ENCODE measurements at regions not wholly inside any gene's neighbourhood (a gene's known extent, or its start where the extent isn't known, plus 50 kb on each side); places are given as distances from the start of the nearest gene placed in this dataset.
"Not testable (repeated sequence)": the region's sequence is repeated elsewhere in the genome, so short reads cannot be mapped to it uniquely, and the experiment has no call there.

GRCh38 chr2:111417026-111417425, 296.3 kb downstream of the BCL2L11 start:
- H3K4me1 Mint-ChIP-seq (ENCODE audit: low read depth): peaks cover 31% of the 10 kb centered on the region
- H3K27ac Mint-ChIP-seq; H3K4me3 Mint-ChIP-seq; intact Hi-C loops (cut with micrococcal nuclease); H3K27me3 Mint-ChIP-seq (ENCODE audit: insufficient read depth); H3K36me3 Mint-ChIP-seq (ENCODE audit: low read depth); DNase-seq (ENCODE audit: low spot score); H3K9me3 Mint-ChIP-seq: not testable (repeated sequence)

GRCh38 chr2:111418091-111418875, 297.6 kb downstream of the BCL2L11 start:
- Mint-ChIP-seq H3K27ac (peak overlapping the region; percentile 3), H3K4me1 (ENCODE audit: low read depth) (peaks cover 32% of the 10 kb centered on the region), H3K36me3 (ENCODE audit: low read depth) (peaks cover 10% of the 10 kb centered on the region)
- DNase-seq (ENCODE audit: low spot score); H3K27me3 Mint-ChIP-seq (ENCODE audit: insufficient read depth); H3K9me3 Mint-ChIP-seq; H3K4me3 Mint-ChIP-seq; intact Hi-C loops (cut with micrococcal nuclease): not testable (repeated sequence)

- H3K9me3 Mint-ChIP-seq; H3K27me3 Mint-ChIP-seq (ENCODE audit: insufficient read depth); intact Hi-C loops (cut with micrococcal nuclease); DNase-seq (ENCODE audit: low spot score); H3K4me3 Mint-ChIP-seq: not testable (repeated sequence)
- Mint-ChIP-seq H3K4me1 (ENCODE audit: low read depth) (peaks cover 25% of the 10 kb centered on the region), H3K36me3 (ENCODE audit: low read depth) (peaks cover 10% of the 10 kb centered on the region), H3K27ac (peak overlapping the region; percentile 61)
Measured at GRCh38 chr2:111420074-111420473, 299.4 kb downstream of the BCL2L11 start.

GRCh38 chr2:111420835-111421234, 300.1 kb downstream of the BCL2L11 start:
- H3K4me3 Mint-ChIP-seq; intact Hi-C loops (cut with micrococcal nuclease); DNase-seq (ENCODE audit: low spot score); H3K27me3 Mint-ChIP-seq (ENCODE audit: insufficient read depth); H3K9me3 Mint-ChIP-seq; H3K27ac Mint-ChIP-seq: not testable (repeated sequence)
- Mint-ChIP-seq H3K4me1 (ENCODE audit: low read depth) (peaks cover 26% of the 10 kb centered on the region), H3K36me3 (ENCODE audit: low read depth) (peaks cover 10% of the 10 kb centered on the region)

- peaks cover 11% of the 10 kb centered on the region for H3K36me3 Mint-ChIP-seq (ENCODE audit: low read depth)
- peaks cover 25% of the 10 kb centered on the region for H3K4me1 Mint-ChIP-seq (ENCODE audit: low read depth)
- H3K9me3 Mint-ChIP-seq; intact Hi-C loops (cut with micrococcal nuclease); H3K4me3 Mint-ChIP-seq; DNase-seq (ENCODE audit: low spot score); H3K27me3 Mint-ChIP-seq (ENCODE audit: insufficient read depth): not testable (repeated sequence)
- H3K27ac Mint-ChIP-seq: peak overlapping the region; percentile 10
Measured at GRCh38 chr2:111421949-111422348, 301.2 kb downstream of the BCL2L11 start.

GRCh38 chr2:111422562-111422961, 301.8 kb downstream of the BCL2L11 start:
- Mint-ChIP-seq H3K4me1 (ENCODE audit: low read depth) (peaks cover 26% of the 10 kb centered on the region), H3K36me3 (ENCODE audit: low read depth) (peaks cover 16% of the 10 kb centered on the region), H3K27ac (peak overlapping the region; percentile 10)
- H3K27me3 Mint-ChIP-seq (ENCODE audit: insufficient read depth); intact Hi-C loops (cut with micrococcal nuclease); H3K4me3 Mint-ChIP-seq; H3K9me3 Mint-ChIP-seq; DNase-seq (ENCODE audit: low spot score): not testable (repeated sequence)

GRCh38 chr2:111423184-111423583, 302.5 kb downstream of the BCL2L11 start:
- peaks cover 29% of the 10 kb centered on the region for H3K4me1 Mint-ChIP-seq (ENCODE audit: low read depth)
- H3K9me3 Mint-ChIP-seq; DNase-seq (ENCODE audit: low spot score); H3K27me3 Mint-ChIP-seq (ENCODE audit: insufficient read depth); intact Hi-C loops (cut with micrococcal nuclease); H3K4me3 Mint-ChIP-seq; H3K27ac Mint-ChIP-seq: not testable (repeated sequence)
- H3K36me3 Mint-ChIP-seq (ENCODE audit: low read depth): peaks cover 17% of the 10 kb centered on the region

- intact Hi-C loops (cut with micrococcal nuclease); H3K27ac Mint-ChIP-seq; H3K9me3 Mint-ChIP-seq; DNase-seq (ENCODE audit: low spot score); H3K4me3 Mint-ChIP-seq; H3K27me3 Mint-ChIP-seq (ENCODE audit: insufficient read depth): not testable (repeated sequence)
- Mint-ChIP-seq H3K4me1 (ENCODE audit: low read depth) (peaks cover 39% of the 10 kb centered on the region), H3K36me3 (ENCODE audit: low read depth) (peaks cover 24% of the 10 kb centered on the region)
Measured at GRCh38 chr2:111424176-111424575, 303.5 kb downstream of the BCL2L11 start.

- intact Hi-C loops (cut with micrococcal nuclease); H3K9me3 Mint-ChIP-seq; H3K27me3 Mint-ChIP-seq (ENCODE audit: insufficient read depth); H3K4me3 Mint-ChIP-seq: not testable (repeated sequence)
- Mint-ChIP-seq H3K36me3 (ENCODE audit: low read depth) (peaks cover 24% of the 10 kb centered on the region), H3K4me1 (ENCODE audit: low read depth) (peaks cover 42% of the 10 kb centered on the region), H3K27ac (peak overlapping the region; percentile 78)
- peak; percentile 54 for DNase-seq (ENCODE audit: low spot score)
Measured at GRCh38 chr2:111424851-111425309, 304.2 kb downstream of the BCL2L11 start.

GRCh38 chr2:111425789-111426201, 305.1 kb downstream of the BCL2L11 start:
- H3K27me3 Mint-ChIP-seq (ENCODE audit: insufficient read depth); DNase-seq (ENCODE audit: low spot score); intact Hi-C loops (cut with micrococcal nuclease); H3K4me3 Mint-ChIP-seq; H3K9me3 Mint-ChIP-seq: not testable (repeated sequence)
- peak overlapping the region; percentile 61 for H3K27ac Mint-ChIP-seq
- peaks cover 38% of the 10 kb centered on the region for H3K4me1 Mint-ChIP-seq (ENCODE audit: low read depth)
- H3K36me3 Mint-ChIP-seq (ENCODE audit: low read depth): peaks cover 21% of the 10 kb centered on the region

GRCh38 chr2:111427346-111427745, 306.6 kb downstream of the BCL2L11 start:
- H3K27ac Mint-ChIP-seq; intact Hi-C loops (cut with micrococcal nuclease); H3K27me3 Mint-ChIP-seq (ENCODE audit: insufficient read depth): not testable (repeated sequence)

GRCh38 chr2:111428915-111429314, 308.2 kb downstream of the BCL2L11 start:
- intact Hi-C loops (cut with micrococcal nuclease); H3K9me3 Mint-ChIP-seq; H3K27me3 Mint-ChIP-seq (ENCODE audit: insufficient read depth); DNase-seq (ENCODE audit: low spot score): not testable (repeated sequence)
- H3K4me3 Mint-ChIP-seq: peak overlapping the region; percentile 32
- peak overlapping the region; percentile 73 for H3K27ac Mint-ChIP-seq
- H3K36me3 Mint-ChIP-seq (ENCODE audit: low read depth): peaks cover 25% of the 10 kb centered on the region
- H3K4me1 Mint-ChIP-seq (ENCODE audit: low read depth): peaks cover 37% of the 10 kb centered on the region

More at GRCh38 chr2:111427346-111427745, 306.6 kb downstream of the BCL2L11 start:
- Mint-ChIP-seq H3K36me3 (ENCODE audit: low read depth) (peaks cover 25% of the 10 kb centered on the region), H3K4me1 (ENCODE audit: low read depth) (peaks cover 37% of the 10 kb centered on the region)
- DNase-seq (ENCODE audit: low spot score); H3K4me3 Mint-ChIP-seq; H3K9me3 Mint-ChIP-seq: not testable (repeated sequence)

- DNase-seq (ENCODE audit: low spot score); H3K27me3 Mint-ChIP-seq (ENCODE audit: insufficient read depth); intact Hi-C loops (cut with micrococcal nuclease); H3K9me3 Mint-ChIP-seq: not testable (repeated sequence)
- Mint-ChIP-seq H3K4me1 (ENCODE audit: low read depth) (peaks cover 37% of the 10 kb centered on the region), H3K36me3 (ENCODE audit: low read depth) (peaks cover 25% of the 10 kb centered on the region), H3K27ac (peak overlapping the region; percentile 73), H3K4me3 (peak overlapping the region; percentile 32)
Measured at GRCh38 chr2:111429353-111429752, 308.6 kb downstream of the BCL2L11 start.
